ENCODE measurements at regions not wholly inside any gene's neighbourhood (a gene's known extent, or its start where the extent isn't known, plus 50 kb on each side); places are given as distances from the start of the nearest gene placed in this dataset.

DNA sequence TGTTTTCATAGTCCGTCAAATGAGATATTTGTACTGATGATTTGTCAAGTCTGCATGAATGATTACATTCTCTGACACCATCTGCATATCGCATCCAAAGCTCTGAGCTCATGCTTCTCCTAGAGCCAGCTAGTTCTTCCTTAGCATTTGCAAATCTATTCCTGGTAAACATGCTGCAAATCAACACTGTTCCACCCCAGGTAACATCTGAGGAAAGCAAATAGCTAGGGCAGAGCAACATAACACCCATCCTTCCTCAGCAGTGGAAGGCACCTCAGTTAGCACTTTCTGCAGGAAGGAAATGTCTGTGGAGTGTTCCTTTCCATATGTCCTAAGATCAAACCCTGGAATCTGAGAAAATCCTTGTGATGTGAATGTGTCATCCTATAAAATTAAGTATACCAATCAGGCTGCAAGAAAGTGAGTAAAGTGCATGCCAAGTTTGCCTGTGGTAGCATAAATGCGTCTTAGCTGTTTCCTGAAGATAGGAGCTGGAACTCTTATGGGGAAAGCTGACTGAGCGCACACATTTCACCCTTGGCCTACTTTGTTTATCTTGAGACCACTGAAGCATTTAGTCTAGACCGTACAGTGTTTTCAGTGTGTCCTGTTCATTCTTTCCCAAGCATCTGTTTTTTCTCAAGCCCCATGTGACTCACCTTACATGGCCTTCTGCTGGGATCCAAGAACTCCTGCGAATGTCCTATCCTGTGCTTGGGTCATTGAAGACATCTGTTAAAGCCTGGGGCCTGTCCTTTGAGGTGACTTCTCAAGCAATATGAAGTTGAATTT lies 50.9 kb upstream of the STARD4 start:
- peak; percentile 79 for DNase-seq (ENCODE audit: low read depth, low spot score)
- in situ Hi-C loops (cut with HindIII; ENCODE audit: low sequenced_read_pairs) = no loop called here
- H3K4me3 ChIP-seq (ENCODE audit: low read depth, low read length) = no peak overlapping the region
- no peak for TF ChIP-seq CTCF (IDR thresholded peaks at IDR 0.05; ENCODE audit: low read depth, low read length)

- no peak overlapping the region for H3K4me3 ChIP-seq (ENCODE audit: low read depth, low read length)
- no peak for TF ChIP-seq CTCF (IDR thresholded peaks at IDR 0.05; ENCODE audit: low read depth, low read length)
- in situ Hi-C loops (cut with HindIII; ENCODE audit: low sequenced_read_pairs) = no loop called here
- no peak for DNase-seq (ENCODE audit: low read depth, low spot score)
Observed at GRCh38 chr5:111562561-111562960, 50.2 kb upstream of the STARD4 start.
